ENCODE measurements at regions not wholly inside any gene's neighbourhood (a gene's known extent, or its start where the extent isn't known, plus 50 kb on each side); places are given as distances from the start of the nearest gene placed in this dataset.
A peak's percentile ranks its signal among the peaks of the same experiment; 100 is the strongest.

DNA sequence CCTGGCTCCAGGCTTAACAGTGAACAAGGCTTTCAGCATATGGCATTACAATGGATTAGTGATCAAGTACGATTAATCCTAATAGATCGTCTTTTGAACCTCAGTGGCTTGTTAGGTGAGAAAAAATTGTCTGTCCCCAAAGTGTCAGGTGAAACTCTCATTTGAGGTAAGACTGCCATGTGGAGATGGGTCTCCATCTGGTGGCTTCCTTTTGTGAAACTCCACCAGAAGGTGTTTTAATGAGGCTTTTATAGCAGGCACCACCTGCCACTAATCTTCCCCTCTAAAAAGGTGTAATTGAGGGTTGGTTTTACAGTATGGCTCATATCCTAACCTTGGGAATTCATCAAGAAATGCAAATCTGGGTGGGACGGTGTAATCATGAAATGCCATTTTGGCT is 471.1 kb upstream of the MPDZ start:
- Histone ChIP-seq H3K79me2 (ENCODE audit: control insufficient read depth, insufficient read depth, low read length) (no peaks in the 10 kb centered on the region), H3K4me2 (ENCODE audit: insufficient read depth, low read length) (peak overlapping the region; percentile 52), H3K4me3 (replicated peaks in 1 of 3; ENCODE audit: insufficient read depth in 1 of 3, low read depth in 1 of 3, low read length in 3 of 3) (no peak overlapping the region), H3K9me3 (replicated peaks; ENCODE audit: control insufficient read depth, insufficient read depth, low read length) (no peaks in the 10 kb centered on the region), H3K36me3 (ENCODE audit: control insufficient read depth in 2 of 2, extremely low read depth in 1 of 2, insufficient read depth in 2 of 2, low read length in 2 of 2) (no peaks in the 10 kb centered on the region), H3K27me3 (ENCODE audit: control insufficient read depth in 2 of 2, insufficient read depth in 2 of 2, low read length in 2 of 2) (no peaks in the 10 kb centered on the region), H3K4me1 (ENCODE audit: control insufficient read depth, extremely low read depth, insufficient read depth, low read length) (peaks cover 17% of the 10 kb centered on the region), H3K9me1 (replicated peaks; ENCODE audit: control insufficient read depth, extremely low read depth, insufficient read depth, low read length) (no peaks in the 10 kb centered on the region), H3K27ac (ENCODE audit: insufficient read depth, low read depth, low read length) (peak overlapping the region; percentile 72), H3K9ac (replicated peaks; ENCODE audit: extremely low read depth, insufficient read depth, low read length) (peak overlapping the region; percentile 2), H4K20me1 (replicated peaks; ENCODE audit: control insufficient read depth, extremely low read depth, insufficient read depth, low read length) (no peaks in the 10 kb centered on the region), H2AFZ (ENCODE audit: low read depth, low read length) (no peak overlapping the region)
- POLR2A ChIA-PET, result interaction anchor here (0.6 kb wide), 1 partner anchor 18 kb away, joined by 3 read pairs; no protein-coding TSS in a partner anchor
- intact Hi-C loops (cut with micrococcal nuclease) (loop anchor here (1.0 to 5.0 kb wide), 9 partner anchors 42 to 602 kb away; no protein-coding TSS in a partner anchor), dilution Hi-C loops (cut with MboI; ENCODE audit: extremely low pct_ligation_motif_present, low sequenced_read_pairs) (no loop called here)
- FAIRE-seq, result no peak
- CTCF ChIA-PET, result interaction anchor here (0.9 to 1.6 kb wide), 4 partner anchors 17 to 323 kb away, joined by 3 to 6 read pairs (median 4); no protein-coding TSS in a partner anchor
- TF ChIP-seq JUN (IDR thresholded peaks at IDR 0.05; ENCODE audit: borderline replicate concordance, insufficient read depth, insufficient read length, low read depth) (no peak), EZH2 (IDR thresholded peaks at IDR 0.05; ENCODE audit: borderline replicate concordance, low read depth, low read length, severe bottlenecking) (no peak), POLR2AphosphoS5 (IDR thresholded peaks at IDR 0.05; ENCODE audit: insufficient read depth, low read depth, low read length) (no peak), MYC (IDR thresholded peaks at IDR 0.05; ENCODE audit: low read depth, low read length) (no peak)
- DNase-seq (ENCODE audit: low read depth, low spot score), result no peak
- TSS peak; percentile 72 for BruUV-seq (replicated peaks)

DNA sequence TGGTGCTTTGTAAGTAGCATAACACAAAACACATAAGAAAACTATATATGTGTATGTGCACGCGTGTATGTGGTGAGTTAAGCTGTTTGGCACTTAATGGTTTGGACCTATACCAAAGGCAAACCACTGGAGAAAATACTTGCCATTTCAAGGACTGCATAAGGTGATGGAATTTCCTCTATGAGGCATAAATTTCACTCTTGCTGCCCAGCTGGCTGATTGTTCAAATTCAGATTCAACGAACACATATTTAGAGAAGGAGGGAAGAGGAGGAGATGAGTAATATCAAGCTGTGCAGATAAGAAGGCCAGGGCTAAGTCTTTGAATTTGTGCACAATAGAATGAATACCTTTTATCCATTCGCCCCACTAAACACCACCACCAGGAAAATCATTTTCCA is 470.6 kb upstream of the MPDZ start:
- no TSS peak for BruUV-seq (replicated peaks)
- no peaks in the 10 kb centered on the region for H3K27me3 ChIP-seq (ENCODE audit: control insufficient read depth in 2 of 2, insufficient read depth in 2 of 2, low read length in 2 of 2)
- FAIRE-seq (peak; percentile 91), DNase-seq (ENCODE audit: low read depth, low spot score) (peak; percentile 96)
- ChIA-PET CTCF (interaction anchor here (0.9 to 1.6 kb wide), 4 partner anchors 18 to 322 kb away, joined by 3 to 6 read pairs (median 4); no protein-coding TSS in a partner anchor), POLR2A (interaction anchor here (0.6 kb wide), 1 partner anchor 17 kb away, joined by 3 read pairs; no protein-coding TSS in a partner anchor)
- no peak overlapping the region for H3K4me3 ChIP-seq (replicated peaks in 1 of 3; ENCODE audit: insufficient read depth in 1 of 3, low read depth in 1 of 3, low read length in 3 of 3)
- no peaks in the 10 kb centered on the region for H4K20me1 ChIP-seq (replicated peaks; ENCODE audit: control insufficient read depth, extremely low read depth, insufficient read depth, low read length)
- H3K9me1 ChIP-seq (replicated peaks; ENCODE audit: control insufficient read depth, extremely low read depth, insufficient read depth, low read length), result no peaks in the 10 kb centered on the region
- no peaks in the 10 kb centered on the region for H3K36me3 ChIP-seq (ENCODE audit: control insufficient read depth in 2 of 2, extremely low read depth in 1 of 2, insufficient read depth in 2 of 2, low read length in 2 of 2)
- TF ChIP-seq POLR2AphosphoS5 (IDR thresholded peaks at IDR 0.05; ENCODE audit: insufficient read depth, low read depth, low read length), result peak; percentile 75
- peak; percentile 95 for TF ChIP-seq FOS (IDR thresholded peaks at IDR 0.05; ENCODE audit: borderline replicate concordance, insufficient read depth, low read length)
- TF ChIP-seq, protein P1, sequence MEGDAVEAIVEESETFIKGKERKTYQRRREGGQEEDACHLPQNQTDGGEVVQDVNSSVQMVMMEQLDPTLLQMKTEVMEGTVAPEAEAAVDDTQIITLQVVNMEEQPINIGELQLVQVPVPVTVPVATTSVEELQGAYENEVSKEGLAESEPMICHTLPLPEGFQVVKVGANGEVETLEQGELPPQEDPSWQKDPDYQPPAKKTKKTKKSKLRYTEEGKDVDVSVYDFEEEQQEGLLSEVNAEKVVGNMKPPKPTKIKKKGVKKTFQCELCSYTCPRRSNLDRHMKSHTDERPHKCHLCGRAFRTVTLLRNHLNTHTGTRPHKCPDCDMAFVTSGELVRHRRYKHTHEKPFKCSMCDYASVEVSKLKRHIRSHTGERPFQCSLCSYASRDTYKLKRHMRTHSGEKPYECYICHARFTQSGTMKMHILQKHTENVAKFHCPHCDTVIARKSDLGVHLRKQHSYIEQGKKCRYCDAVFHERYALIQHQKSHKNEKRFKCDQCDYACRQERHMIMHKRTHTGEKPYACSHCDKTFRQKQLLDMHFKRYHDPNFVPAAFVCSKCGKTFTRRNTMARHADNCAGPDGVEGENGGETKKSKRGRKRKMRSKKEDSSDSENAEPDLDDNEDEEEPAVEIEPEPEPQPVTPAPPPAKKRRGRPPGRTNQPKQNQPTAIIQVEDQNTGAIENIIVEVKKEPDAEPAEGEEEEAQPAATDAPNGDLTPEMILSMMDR (IDR thresholded peaks at IDR 0.05; ENCODE audit: extremely low read depth in 1 of 2, insufficient read depth in 1 of 2, low read depth in 1 of 2, low read length in 2 of 2), result no peak
- TF ChIP-seq POLR2A (IDR thresholded peaks at IDR 0.05; ENCODE audit: low read depth, low read length), result peak; percentile 49
- TF ChIP-seq MYC (IDR thresholded peaks at IDR 0.05; ENCODE audit: low read depth, low read length), result no peak
- TF ChIP-seq EZH2 (IDR thresholded peaks at IDR 0.05; ENCODE audit: borderline replicate concordance, low read depth, low read length, severe bottlenecking), result no peak
- peak; percentile 97 for TF ChIP-seq GATA2 (IDR thresholded peaks at IDR 0.05; ENCODE audit: insufficient read depth, insufficient read length, low read depth, low read length)
- TF ChIP-seq, protein P2, sequence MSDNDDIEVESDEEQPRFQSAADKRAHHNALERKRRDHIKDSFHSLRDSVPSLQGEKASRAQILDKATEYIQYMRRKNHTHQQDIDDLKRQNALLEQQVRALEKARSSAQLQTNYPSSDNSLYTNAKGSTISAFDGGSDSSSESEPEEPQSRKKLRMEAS (IDR thresholded peaks at IDR 0.05; ENCODE audit: insufficient read depth, insufficient read length), result no peak
- peak; percentile 89 for TF ChIP-seq JUN (IDR thresholded peaks at IDR 0.05; ENCODE audit: borderline replicate concordance, insufficient read depth, insufficient read length, low read depth)
- dilution Hi-C loops (cut with MboI; ENCODE audit: extremely low pct_ligation_motif_present, low sequenced_read_pairs) (no loop called here), intact Hi-C loops (cut with micrococcal nuclease) (loop anchor here (1.0 to 5.0 kb wide), 9 partner anchors 42 to 602 kb away; no protein-coding TSS in a partner anchor)
- no peaks in the 10 kb centered on the region for H3K9me3 ChIP-seq (replicated peaks; ENCODE audit: control insufficient read depth, insufficient read depth, low read length)
- peaks cover 17% of the 10 kb centered on the region for H3K4me1 ChIP-seq (ENCODE audit: control insufficient read depth, extremely low read depth, insufficient read depth, low read length)
- peak overlapping the region; percentile 52 for H3K4me2 ChIP-seq (ENCODE audit: insufficient read depth, low read length)
- H3K79me2 ChIP-seq (ENCODE audit: control insufficient read depth, insufficient read depth, low read length), result no peaks in the 10 kb centered on the region
- peak overlapping the region; percentile 72 for H3K27ac ChIP-seq (ENCODE audit: insufficient read depth, low read depth, low read length)
- H2AFZ ChIP-seq (ENCODE audit: low read depth, low read length), result no peak overlapping the region
- H3K9ac ChIP-seq (replicated peaks; ENCODE audit: extremely low read depth, insufficient read depth, low read length), result no peak overlapping the region

Data from endothelial cell of umbilical vein (primary cell).